ENCODE measurements at regions not wholly inside any gene's neighbourhood (a gene's known extent, or its start where the extent isn't known, plus 50 kb on each side); places are given as distances from the start of the nearest gene placed in this dataset.

- Histone ChIP-seq H3K36me3 (ENCODE audit: control insufficient read depth in 2 of 2, insufficient read depth in 1 of 2, low read length in 2 of 2) (no peaks in the 10 kb centered on the region), H3K4me1 (ENCODE audit: control insufficient read depth, insufficient read depth, low read length) (no peaks in the 10 kb centered on the region), H3K27ac (ENCODE audit: extremely low read depth, low read depth, low read length) (no peak overlapping the region), H3K9me3 (ENCODE audit: control insufficient read depth, insufficient read depth, low read depth, low read length) (no peaks in the 10 kb centered on the region), H3K4me3 (ENCODE audit: low read depth, low read length) (no peak overlapping the region)
- CTCF ChIA-PET = no interaction called here
- POLR2A ChIA-PET = no interaction called here
- TF ChIP-seq ZNF558 (tag by site-specific recombination; IDR thresholded peaks at IDR 0.05) (no peak), WT1 (tag by site-specific recombination; IDR thresholded peaks at IDR 0.05) (no peak), ZNF518A (tag by site-specific recombination; conservative IDR thresholded peaks at IDR 0.05; ENCODE audit: low read depth) (no peak), ZNF76 (tag by site-specific recombination; IDR thresholded peaks at IDR 0.05; ENCODE audit: borderline replicate concordance, low read depth) (no peak), ZNF302 (tag by site-specific recombination; IDR thresholded peaks at IDR 0.05; ENCODE audit: low read depth) (no peak), ZNF10 (tag by site-specific recombination; IDR thresholded peaks at IDR 0.05) (no peak), BCL11A (tag by site-specific recombination; IDR thresholded peaks at IDR 0.05; ENCODE audit: low read depth) (no peak), ZNF394 (tag by site-specific recombination; IDR thresholded peaks at IDR 0.05; ENCODE audit: borderline replicate concordance) (no peak), IKZF3 (tag by site-specific recombination; IDR thresholded peaks at IDR 0.05) (no peak), FEZF1 (tag by site-specific recombination; IDR thresholded peaks at IDR 0.05) (no peak), ZNF623 (tag by site-specific recombination; IDR thresholded peaks at IDR 0.05) (no peak)
- TF ChIP-seq, protein P1, sequence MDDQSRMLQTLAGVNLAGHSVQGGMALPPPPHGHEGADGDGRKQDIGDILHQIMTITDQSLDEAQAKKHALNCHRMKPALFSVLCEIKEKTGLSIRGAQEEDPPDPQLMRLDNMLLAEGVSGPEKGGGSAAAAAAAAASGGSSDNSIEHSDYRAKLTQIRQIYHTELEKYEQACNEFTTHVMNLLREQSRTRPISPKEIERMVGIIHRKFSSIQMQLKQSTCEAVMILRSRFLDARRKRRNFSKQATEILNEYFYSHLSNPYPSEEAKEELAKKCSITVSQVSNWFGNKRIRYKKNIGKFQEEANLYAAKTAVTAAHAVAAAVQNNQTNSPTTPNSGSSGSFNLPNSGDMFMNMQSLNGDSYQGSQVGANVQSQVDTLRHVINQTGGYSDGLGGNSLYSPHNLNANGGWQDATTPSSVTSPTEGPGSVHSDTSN (CRISPR knock-in tag; IDR thresholded peaks at IDR 0.05) = no peak
- TF ChIP-seq, protein P2, sequence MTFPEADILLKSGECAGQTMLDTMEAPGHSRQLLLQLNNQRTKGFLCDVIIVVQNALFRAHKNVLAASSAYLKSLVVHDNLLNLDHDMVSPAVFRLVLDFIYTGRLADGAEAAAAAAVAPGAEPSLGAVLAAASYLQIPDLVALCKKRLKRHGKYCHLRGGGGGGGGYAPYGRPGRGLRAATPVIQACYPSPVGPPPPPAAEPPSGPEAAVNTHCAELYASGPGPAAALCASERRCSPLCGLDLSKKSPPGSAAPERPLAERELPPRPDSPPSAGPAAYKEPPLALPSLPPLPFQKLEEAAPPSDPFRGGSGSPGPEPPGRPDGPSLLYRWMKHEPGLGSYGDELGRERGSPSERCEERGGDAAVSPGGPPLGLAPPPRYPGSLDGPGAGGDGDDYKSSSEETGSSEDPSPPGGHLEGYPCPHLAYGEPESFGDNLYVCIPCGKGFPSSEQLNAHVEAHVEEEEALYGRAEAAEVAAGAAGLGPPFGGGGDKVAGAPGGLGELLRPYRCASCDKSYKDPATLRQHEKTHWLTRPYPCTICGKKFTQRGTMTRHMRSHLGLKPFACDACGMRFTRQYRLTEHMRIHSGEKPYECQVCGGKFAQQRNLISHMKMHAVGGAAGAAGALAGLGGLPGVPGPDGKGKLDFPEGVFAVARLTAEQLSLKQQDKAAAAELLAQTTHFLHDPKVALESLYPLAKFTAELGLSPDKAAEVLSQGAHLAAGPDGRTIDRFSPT (tag by site-specific recombination; IDR thresholded peaks at IDR 0.05) = no peak
These were observed 1076.1 kb upstream of the CADM2 start for GRCh38 chr3:83882701-83883100.

DNA sequence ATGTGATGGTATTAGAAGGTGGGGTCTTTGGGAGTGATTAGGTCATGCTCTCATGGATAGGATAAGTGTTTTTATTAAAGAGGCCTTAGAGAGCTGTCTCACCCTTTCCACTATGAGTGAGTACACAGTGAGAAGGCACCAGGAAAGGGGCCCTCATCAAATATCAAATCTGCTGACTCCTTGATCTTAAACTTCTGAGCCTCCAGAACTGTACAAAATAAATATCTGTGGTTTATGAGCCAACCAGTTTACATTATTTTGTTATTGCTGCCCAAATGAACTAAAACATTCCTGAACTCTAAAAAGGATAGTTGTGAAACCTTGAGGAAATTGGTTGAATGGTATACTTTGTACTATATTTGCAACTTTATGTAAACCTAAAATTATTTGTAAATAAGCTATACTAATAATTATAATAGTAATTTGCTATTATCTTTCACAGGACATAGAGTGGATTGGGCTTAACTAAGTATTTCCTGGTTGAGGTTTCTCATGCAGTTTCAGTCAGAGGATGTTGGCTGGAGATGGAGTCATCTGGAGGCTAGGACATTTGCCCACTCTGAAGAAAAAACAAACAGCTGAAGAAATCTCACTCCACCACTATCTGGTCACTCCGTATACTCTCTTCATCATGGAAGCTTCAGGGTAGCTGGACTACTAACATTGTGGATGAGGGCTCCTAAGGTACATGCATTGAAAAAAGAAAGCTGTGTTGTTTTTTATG is 1068.6 kb upstream of the CADM2 start:
- Histone ChIP-seq H3K4me1 (ENCODE audit: control insufficient read depth, insufficient read depth, low read length) (no peaks in the 10 kb centered on the region), H3K27ac (ENCODE audit: extremely low read depth, low read depth, low read length) (no peak overlapping the region), H3K9me3 (ENCODE audit: control insufficient read depth, insufficient read depth, low read depth, low read length) (no peaks in the 10 kb centered on the region), H3K36me3 (ENCODE audit: control insufficient read depth in 2 of 2, insufficient read depth in 1 of 2, low read length in 2 of 2) (no peaks in the 10 kb centered on the region), H3K4me3 (ENCODE audit: low read depth, low read length) (no peak overlapping the region)
- ChIA-PET POLR2A (no interaction called here), CTCF (interaction anchor here (0.8 kb wide), 1 partner anchor 36 kb away, joined by 3 read pairs; no protein-coding TSS in a partner anchor)
- TF ChIP-seq, protein P3, sequence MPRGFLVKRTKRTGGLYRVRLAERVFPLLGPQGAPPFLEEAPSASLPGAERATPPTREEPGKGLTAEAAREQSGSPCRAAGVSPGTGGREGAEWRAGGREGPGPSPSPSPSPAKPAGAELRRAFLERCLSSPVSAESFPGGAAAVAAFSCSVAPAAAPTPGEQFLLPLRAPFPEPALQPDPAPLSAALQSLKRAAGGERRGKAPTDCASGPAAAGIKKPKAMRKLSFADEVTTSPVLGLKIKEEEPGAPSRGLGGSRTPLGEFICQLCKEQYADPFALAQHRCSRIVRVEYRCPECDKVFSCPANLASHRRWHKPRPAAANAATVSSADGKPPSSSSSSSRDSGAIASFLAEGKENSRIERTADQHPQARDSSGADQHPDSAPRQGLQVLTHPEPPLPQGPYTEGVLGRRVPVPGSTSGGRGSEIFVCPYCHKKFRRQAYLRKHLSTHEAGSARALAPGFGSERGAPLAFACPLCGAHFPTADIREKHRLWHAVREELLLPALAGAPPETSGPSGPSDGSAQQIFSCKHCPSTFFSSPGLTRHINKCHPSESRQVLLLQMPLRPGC (tag by site-specific recombination; IDR thresholded peaks at IDR 0.05) = no peak
- no peak for TF ChIP-seq ZNF138 (tag by site-specific recombination; IDR thresholded peaks at IDR 0.05; ENCODE audit: borderline replicate concordance)
- no peak for TF ChIP-seq HOXA7 (CRISPR knock-in tag; IDR thresholded peaks at IDR 0.05; ENCODE audit: borderline replicate concordance)
- TF ChIP-seq ZNF335 (tag by site-specific recombination; conservative IDR thresholded peaks at IDR 0.05) = no peak
- TF ChIP-seq ZNF585B (tag by site-specific recombination; IDR thresholded peaks at IDR 0.05) = no peak
- TF ChIP-seq ZBTB48 (tag by site-specific recombination; IDR thresholded peaks at IDR 0.05) = no peak
- TF ChIP-seq ZNF561 (tag by site-specific recombination; IDR thresholded peaks at IDR 0.05; ENCODE audit: borderline replicate concordance) = no peak
- TF ChIP-seq, protein P4, sequence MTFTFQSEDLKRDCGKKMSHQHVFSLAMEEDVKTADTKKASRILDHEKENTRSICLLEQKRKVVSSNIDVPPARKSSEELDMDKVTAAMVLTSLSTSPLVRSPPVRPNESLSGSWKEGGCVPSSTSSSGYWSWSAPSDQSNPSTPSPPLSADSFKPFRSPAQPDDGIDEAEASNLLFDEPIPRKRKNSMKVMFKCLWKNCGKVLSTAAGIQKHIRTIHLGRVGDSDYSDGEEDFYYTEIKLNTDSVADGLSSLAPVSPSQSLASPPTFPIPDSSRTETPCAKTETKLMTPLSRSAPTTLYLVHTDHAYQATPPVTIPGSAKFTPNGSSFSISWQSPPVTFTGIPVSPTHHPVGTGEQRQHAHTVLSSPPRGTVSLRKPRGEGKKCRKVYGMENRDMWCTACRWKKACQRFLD (tag by site-specific recombination; IDR thresholded peaks at IDR 0.05) = no peak
- TF ChIP-seq, protein P5, sequence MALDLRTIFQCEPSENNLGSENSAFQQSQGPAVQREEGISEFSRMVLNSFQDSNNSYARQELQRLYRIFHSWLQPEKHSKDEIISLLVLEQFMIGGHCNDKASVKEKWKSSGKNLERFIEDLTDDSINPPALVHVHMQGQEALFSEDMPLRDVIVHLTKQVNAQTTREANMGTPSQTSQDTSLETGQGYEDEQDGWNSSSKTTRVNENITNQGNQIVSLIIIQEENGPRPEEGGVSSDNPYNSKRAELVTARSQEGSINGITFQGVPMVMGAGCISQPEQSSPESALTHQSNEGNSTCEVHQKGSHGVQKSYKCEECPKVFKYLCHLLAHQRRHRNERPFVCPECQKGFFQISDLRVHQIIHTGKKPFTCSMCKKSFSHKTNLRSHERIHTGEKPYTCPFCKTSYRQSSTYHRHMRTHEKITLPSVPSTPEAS (tag by site-specific recombination; IDR thresholded peaks at IDR 0.05) = no peak
- TF ChIP-seq ZNF223 (tag by site-specific recombination; IDR thresholded peaks at IDR 0.05) = no peak

Measured in HEK293 (cell line).